ENCODE measurements at regions not wholly inside any gene's neighbourhood (a gene's known extent, or its start where the extent isn't known, plus 50 kb on each side); places are given as distances from the start of the nearest gene placed in this dataset.

Small RNAs in the stretch of these regions (small RNA-seq; reads per million reads assigned to genes)
- 0 reads per million in 4 donors for gene AC023141.11
- gene AC023141.12 = 0 reads per million in 4 donors
- gene AC023141.8 = 0 reads per million in 4 donors
